HG02759 (cell line): ENCODE measurements at regions not wholly inside any gene's neighbourhood (a gene's known extent, or its start where the extent isn't known, plus 50 kb on each side); places are given as distances from the start of the nearest gene placed in this dataset.
"Not testable (repeated sequence)": the region's sequence is repeated elsewhere in the genome, so short reads cannot be mapped to it uniquely, and the experiment has no call there.

Experiments used
- ATAC-seq: cut with Tn5 transposase; IDR thresholded peaks from one replicate; pipeline ENCODE4 v1.9.1; 2021; ENCODE audit warnings: mild to moderate bottlenecking, moderate library complexity; ENCODE audit not compliant: unreplicated experiment

- ATAC-seq, result no peak
These were observed 657.8 kb downstream of the SLITRK6 start for GRCh38 chr13:85141401-85141800.

- no peak for ATAC-seq
These were observed 659.0 kb downstream of the SLITRK6 start for GRCh38 chr13:85140192-85140591.

GRCh38 chr13:85137516-85137915 is 661.7 kb downstream of the SLITRK6 start:
- no peak for ATAC-seq

GRCh38 chr13:85132986-85133385 is 666.2 kb downstream of the SLITRK6 start:
- ATAC-seq, result no peak

- ATAC-seq, result not testable (repeated sequence)
These were observed 675.7 kb downstream of the SLITRK6 start for GRCh38 chr13:85123501-85123900.

GRCh38 chr13:85108356-85108755 is 690.9 kb downstream of the SLITRK6 start:
- ATAC-seq, result no peak

- ATAC-seq, result no peak
These were observed 700.0 kb downstream of the SLITRK6 start for GRCh38 chr13:85099245-85099644.

- no peak for ATAC-seq
These were observed 703.6 kb downstream of the SLITRK6 start for GRCh38 chr13:85095418-85096272.

- no peak for ATAC-seq
These were observed 705.4 kb downstream of the SLITRK6 start for GRCh38 chr13:85093808-85094207.

- ATAC-seq, result no peak
These were observed 707.5 kb downstream of the SLITRK6 start for GRCh38 chr13:85091631-85092234.

- no peak for ATAC-seq
These were observed 710.0 kb downstream of the SLITRK6 start for GRCh38 chr13:85089186-85089585.

GRCh38 chr13:85080691-85081090 is 718.5 kb downstream of the SLITRK6 start:
- no peak for ATAC-seq

- ATAC-seq, result no peak
These were observed 722.9 kb downstream of the SLITRK6 start for GRCh38 chr13:85076343-85076742.

GRCh38 chr13:85074543-85075313 is 724.5 kb downstream of the SLITRK6 start:
- ATAC-seq, result no peak

GRCh38 chr13:85068231-85068630 is 731.0 kb downstream of the SLITRK6 start:
- no peak for ATAC-seq

- ATAC-seq, result no peak
These were observed 759.0 kb downstream of the SLITRK6 start for GRCh38 chr13:85040215-85040614.

- ATAC-seq, result no peak
These were observed 767.4 kb downstream of the SLITRK6 start for GRCh38 chr13:85031771-85032170.

- no peak for ATAC-seq
These were observed 771.2 kb downstream of the SLITRK6 start for GRCh38 chr13:85028035-85028434.

- ATAC-seq, result no peak
These were observed 780.1 kb downstream of the SLITRK6 start for GRCh38 chr13:85019121-85019520.

- ATAC-seq, result no peak
These were observed 786.2 kb downstream of the SLITRK6 start for GRCh38 chr13:85013006-85013405.

GRCh38 chr13:85009447-85009846 is 789.8 kb downstream of the SLITRK6 start:
- ATAC-seq, result no peak

GRCh38 chr13:84999252-84999651 is 800.0 kb downstream of the SLITRK6 start:
- ATAC-seq, result no peak
